ENCODE measurements at regions not wholly inside any gene's neighbourhood (a gene's known extent, or its start where the extent isn't known, plus 50 kb on each side); places are given as distances from the start of the nearest gene placed in this dataset.

DNA sequence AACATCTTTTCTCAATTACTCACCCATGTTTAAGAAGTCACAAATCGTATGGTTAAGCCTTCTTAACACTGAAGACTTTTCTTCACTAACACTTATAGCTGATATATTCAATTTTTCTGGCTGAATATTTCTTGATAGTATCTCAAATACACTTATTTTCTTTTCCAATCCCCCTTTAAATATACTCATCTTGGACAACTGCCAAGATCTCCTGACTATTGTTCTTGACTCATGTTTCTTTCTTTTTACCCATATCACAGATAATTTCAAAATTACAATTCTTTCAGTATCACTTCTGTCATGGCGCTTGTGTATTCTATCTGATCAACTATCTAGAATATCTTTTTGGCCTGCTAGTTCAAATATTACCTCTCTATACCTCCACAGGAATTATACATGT, 954.3 kb upstream of the ACVR2A start:
- no peaks in the 10 kb centered on the region for H3K36me3 ChIP-seq (ENCODE audit: control insufficient read depth, insufficient read depth, low read length)
- no peak overlapping the region for H3K9ac ChIP-seq
- H3K79me2 ChIP-seq = no peaks in the 10 kb centered on the region
- H3K4me1 ChIP-seq = no peaks in the 10 kb centered on the region
- TF ChIP-seq CTCF (IDR thresholded peaks at IDR 0.05) = no peak
- H3K27ac ChIP-seq = no peak overlapping the region
- H3K9me3 ChIP-seq (ENCODE audit: control insufficient read depth, low read length) = no peaks in the 10 kb centered on the region
- no peak overlapping the region for H3K4me2 ChIP-seq (ENCODE audit: low read length)
- H3K4me3 ChIP-seq (ENCODE audit: low read depth, low read length) = no peak overlapping the region
- H2AFZ ChIP-seq = no peak overlapping the region
- no peaks in the 10 kb centered on the region for H3K27me3 ChIP-seq (ENCODE audit: control insufficient read depth, insufficient read depth, low read length)

GRCh38 chr2:146879882-146880281, 964.9 kb upstream of the ACVR2A start:
- H3K27ac ChIP-seq = no peak overlapping the region
- H3K9me3 ChIP-seq (ENCODE audit: control insufficient read depth, low read length) = no peaks in the 10 kb centered on the region
- H2AFZ ChIP-seq = no peak overlapping the region
- no peaks in the 10 kb centered on the region for H3K4me1 ChIP-seq
- no peak overlapping the region for H3K4me2 ChIP-seq (ENCODE audit: low read length)
- H3K4me3 ChIP-seq (ENCODE audit: low read depth, low read length) = no peak overlapping the region
- no peak overlapping the region for H3K9ac ChIP-seq
- H3K27me3 ChIP-seq (ENCODE audit: control insufficient read depth, insufficient read depth, low read length) = no peaks in the 10 kb centered on the region
- TF ChIP-seq CTCF (IDR thresholded peaks at IDR 0.05) = no peak
- H3K36me3 ChIP-seq (ENCODE audit: control insufficient read depth, insufficient read depth, low read length) = no peaks in the 10 kb centered on the region
- no peaks in the 10 kb centered on the region for H3K79me2 ChIP-seq

GRCh38 chr2:146874260-146874658, 970.6 kb upstream of the ACVR2A start:
- TF ChIP-seq CTCF (IDR thresholded peaks at IDR 0.05) = no peak
- Histone ChIP-seq H3K4me1 (no peaks in the 10 kb centered on the region), H3K79me2 (no peaks in the 10 kb centered on the region), H3K9me3 (ENCODE audit: control insufficient read depth, low read length) (no peaks in the 10 kb centered on the region), H3K4me2 (ENCODE audit: low read length) (no peak overlapping the region), H3K27ac (no peak overlapping the region), H3K36me3 (ENCODE audit: control insufficient read depth, insufficient read depth, low read length) (no peaks in the 10 kb centered on the region), H3K4me3 (ENCODE audit: low read depth, low read length) (no peak overlapping the region), H2AFZ (no peak overlapping the region), H3K9ac (no peak overlapping the region), H3K27me3 (ENCODE audit: control insufficient read depth, insufficient read depth, low read length) (no peaks in the 10 kb centered on the region)

DNA sequence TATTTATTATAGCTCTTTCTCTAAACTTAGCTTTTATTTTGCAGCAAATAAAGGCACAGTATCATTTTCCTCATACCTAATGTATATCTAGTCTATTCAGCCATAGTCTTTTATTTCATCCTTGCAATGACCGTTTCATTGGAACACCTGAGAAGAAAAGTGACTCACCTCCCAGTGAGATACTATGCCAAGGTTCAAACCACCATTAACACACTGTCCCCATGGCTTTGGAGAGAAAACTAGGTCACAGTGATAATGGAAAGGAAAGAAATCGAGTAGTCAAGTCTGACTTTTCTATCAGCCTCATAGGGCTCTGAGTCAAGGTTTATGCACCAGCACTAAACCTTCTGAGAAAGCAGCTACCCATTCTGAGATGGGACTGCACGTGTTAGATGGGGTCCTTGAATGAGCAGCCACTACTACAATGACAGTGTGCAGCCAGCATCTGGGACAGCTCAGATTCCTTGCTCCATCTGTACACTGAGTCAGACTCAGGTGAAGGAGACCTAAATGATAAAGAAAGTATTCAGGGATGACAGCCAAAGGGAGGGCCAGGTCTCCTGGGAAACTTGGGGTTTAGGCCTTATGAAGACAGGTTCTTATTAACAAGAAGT, 971.1 kb upstream of the ACVR2A start:
- TF ChIP-seq CTCF (IDR thresholded peaks at IDR 0.05) = no peak

DNA sequence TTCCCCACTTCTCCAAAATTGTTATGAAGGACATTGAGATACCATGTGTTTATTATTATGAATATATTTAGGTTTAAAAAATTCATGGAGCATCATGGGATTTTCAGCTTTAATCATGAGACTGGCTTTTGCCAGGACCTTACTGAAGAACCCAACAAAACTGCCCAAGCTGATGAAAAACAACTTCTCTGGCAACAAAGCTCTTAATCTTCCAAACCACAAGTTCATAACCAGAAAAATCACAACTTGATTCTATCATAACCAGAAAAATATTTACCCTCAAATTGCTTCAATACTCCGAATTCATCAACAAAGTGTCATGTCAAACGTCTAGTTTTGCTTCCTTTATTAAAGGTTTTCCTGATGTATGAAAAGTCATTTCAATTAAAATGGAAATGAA, 971.8 kb upstream of the ACVR2A start:
- no peak for TF ChIP-seq CTCF (IDR thresholded peaks at IDR 0.05)
- H3K27ac ChIP-seq = no peak overlapping the region
- H3K27me3 ChIP-seq (ENCODE audit: control insufficient read depth, insufficient read depth, low read length) = no peaks in the 10 kb centered on the region
- H3K4me3 ChIP-seq (ENCODE audit: low read depth, low read length) = no peak overlapping the region
- H3K36me3 ChIP-seq (ENCODE audit: control insufficient read depth, insufficient read depth, low read length) = no peaks in the 10 kb centered on the region
- no peak overlapping the region for H3K9ac ChIP-seq
- no peaks in the 10 kb centered on the region for H3K9me3 ChIP-seq (ENCODE audit: control insufficient read depth, low read length)
- H2AFZ ChIP-seq = no peak overlapping the region
- no peak overlapping the region for H3K4me2 ChIP-seq (ENCODE audit: low read length)
- H3K4me1 ChIP-seq = no peaks in the 10 kb centered on the region
- no peaks in the 10 kb centered on the region for H3K79me2 ChIP-seq

More for the DNA sequence above, 971.1 kb upstream of the ACVR2A start:
- no peak overlapping the region for H3K4me2 ChIP-seq (ENCODE audit: low read length)
- no peak overlapping the region for H3K9ac ChIP-seq
- no peaks in the 10 kb centered on the region for H3K27me3 ChIP-seq (ENCODE audit: control insufficient read depth, insufficient read depth, low read length)
- H3K4me1 ChIP-seq = no peaks in the 10 kb centered on the region
- no peak overlapping the region for H3K27ac ChIP-seq
- no peak overlapping the region for H3K4me3 ChIP-seq (ENCODE audit: low read depth, low read length)
- no peaks in the 10 kb centered on the region for H3K36me3 ChIP-seq (ENCODE audit: control insufficient read depth, insufficient read depth, low read length)
- H2AFZ ChIP-seq = no peak overlapping the region
- no peaks in the 10 kb centered on the region for H3K9me3 ChIP-seq (ENCODE audit: control insufficient read depth, low read length)
- H3K79me2 ChIP-seq = no peaks in the 10 kb centered on the region

All from parathyroid adenoma (tissue), 2 donors.